ENCODE measurements at regions not wholly inside any gene's neighbourhood (a gene's known extent, or its start where the extent isn't known, plus 50 kb on each side); places are given as distances from the start of the nearest gene placed in this dataset.

- no peaks in the 10 kb centered on the region for H3K4me1 ChIP-seq
- no peaks in the 10 kb centered on the region for H3K36me3 ChIP-seq
- ATAC-seq = no peak
- no peak overlapping the region for H3K27ac ChIP-seq
- no peak for TF ChIP-seq CTCF (IDR thresholded peaks at IDR 0.05)
- no peak for DNase-seq
- H3K4me3 ChIP-seq = no peak overlapping the region
- no peaks in the 10 kb centered on the region for H3K9me3 ChIP-seq
- H3K27me3 ChIP-seq = peaks cover 0 to 3% of the 10 kb centered on the region in 2 donors
- intact Hi-C loops (cut with DNase I) = no loop called here
Measured at GRCh38 chr18:51430538-51430937, 233.1 kb upstream of the MEX3C start.

- TF ChIP-seq CTCF (IDR thresholded peaks at IDR 0.05) = no peak
- H3K27me3 ChIP-seq = peaks cover 5 to 25% of the 10 kb centered on the region in 2 donors
- intact Hi-C loops (cut with DNase I) = no loop called here
- ATAC-seq = no peak
- H3K27ac ChIP-seq = no peak overlapping the region
- no peaks in the 10 kb centered on the region for H3K9me3 ChIP-seq
- H3K4me1 ChIP-seq = no peaks in the 10 kb centered on the region
- DNase-seq = no peak
- no peaks in the 10 kb centered on the region for H3K36me3 ChIP-seq
- H3K4me3 ChIP-seq = no peak overlapping the region
Measured at GRCh38 chr18:51433296-51433695, 235.8 kb upstream of the MEX3C start.

- ATAC-seq = no peak
- H3K4me1 ChIP-seq = no peaks in the 10 kb centered on the region
Measured at GRCh38 chr18:51433881-51434280, 236.4 kb upstream of the MEX3C start.

GRCh38 chr18:51437280-51438271, 240.1 kb upstream of the MEX3C start:
- no peak for TF ChIP-seq CTCF (IDR thresholded peaks at IDR 0.05)
- Histone ChIP-seq H3K4me3 (no peak overlapping the region), H3K9me3 (no peaks in the 10 kb centered on the region), H3K36me3 (no peaks in the 10 kb centered on the region), H3K27ac (no peak overlapping the region), H3K27me3 (peaks cover 5 to 29% of the 10 kb centered on the region in 2 donors), H3K4me1 (no peaks in the 10 kb centered on the region)
- DNase-seq (peak in 1 of 4 donors; percentile 37), ATAC-seq (peak; percentile 62)
- intact Hi-C loops (cut with DNase I) = no loop called here

More at GRCh38 chr18:51433881-51434280, 236.4 kb upstream of the MEX3C start:
- H3K36me3 ChIP-seq = no peaks in the 10 kb centered on the region
- no peak overlapping the region for H3K4me3 ChIP-seq
- intact Hi-C loops (cut with DNase I) = no loop called here
- no peak for TF ChIP-seq CTCF (IDR thresholded peaks at IDR 0.05)
- no peaks in the 10 kb centered on the region for H3K9me3 ChIP-seq
- no peak for DNase-seq
- no peak overlapping the region for H3K27ac ChIP-seq
- H3K27me3 ChIP-seq = peaks cover 5 to 29% of the 10 kb centered on the region in 2 donors

- no peaks in the 10 kb centered on the region for H3K36me3 ChIP-seq
- peaks cover 5 to 29% of the 10 kb centered on the region in 2 donors for H3K27me3 ChIP-seq
- no peaks in the 10 kb centered on the region for H3K4me1 ChIP-seq
- TF ChIP-seq CTCF (IDR thresholded peaks at IDR 0.05) = no peak
- no peak for DNase-seq
- no peak for ATAC-seq
- H3K9me3 ChIP-seq = no peaks in the 10 kb centered on the region
- H3K27ac ChIP-seq = no peak overlapping the region
- H3K4me3 ChIP-seq = no peak overlapping the region
- intact Hi-C loops (cut with DNase I) = no loop called here
Measured at GRCh38 chr18:51438797-51439350, 241.4 kb upstream of the MEX3C start.
